GM19035 (cell line): ENCODE measurements at regions not wholly inside any gene's neighbourhood (a gene's known extent, or its start where the extent isn't known, plus 50 kb on each side); places are given as distances from the start of the nearest gene placed in this dataset.

ENCODE experiments used
- ATAC-seq: cut with Tn5 transposase; IDR thresholded peaks from one replicate; pipeline ENCODE4 v1.9.1; 2021; ENCODE audit not compliant: unreplicated experiment

DNA sequence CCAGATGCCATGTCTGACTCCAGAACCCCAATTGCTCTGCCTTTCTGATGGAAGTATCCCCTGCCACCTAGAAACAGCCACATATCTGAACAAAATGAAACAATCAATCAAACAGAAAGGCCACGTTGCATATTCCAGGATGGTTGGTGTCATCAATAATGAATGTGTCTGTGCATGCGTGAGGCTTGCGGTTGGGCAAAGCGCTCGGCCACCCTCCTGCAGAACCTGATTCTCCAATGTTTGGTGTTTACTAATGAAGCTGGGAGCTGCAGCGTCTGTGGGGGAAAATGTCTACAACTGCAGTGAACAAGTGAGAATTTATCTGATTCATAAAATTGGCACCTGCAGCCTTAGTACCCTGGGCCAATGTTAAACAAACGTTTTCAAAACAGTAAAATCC lies 121.2 kb upstream of the ADARB2 start:
- no peak for ATAC-seq

DNA sequence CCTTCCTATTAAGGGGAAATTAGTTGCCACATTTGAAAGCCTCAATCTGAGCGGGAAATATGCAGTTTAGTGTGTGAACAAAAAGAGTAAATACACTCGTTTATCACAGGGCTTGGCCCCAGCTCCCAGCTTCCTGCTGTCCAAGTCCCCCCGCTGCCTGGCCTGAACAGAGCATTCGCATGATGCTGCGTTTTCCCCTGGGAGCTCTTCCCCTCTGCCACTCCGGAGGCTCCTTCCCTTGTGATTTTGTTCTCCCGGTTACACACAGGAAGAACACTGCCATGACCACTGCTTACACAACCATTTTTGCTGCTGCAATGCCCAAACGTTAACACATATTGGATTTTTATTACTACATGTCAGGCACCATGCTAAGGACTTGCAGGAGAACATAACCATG lies 120.7 kb upstream of the ADARB2 start:
- ATAC-seq: no peak

DNA sequence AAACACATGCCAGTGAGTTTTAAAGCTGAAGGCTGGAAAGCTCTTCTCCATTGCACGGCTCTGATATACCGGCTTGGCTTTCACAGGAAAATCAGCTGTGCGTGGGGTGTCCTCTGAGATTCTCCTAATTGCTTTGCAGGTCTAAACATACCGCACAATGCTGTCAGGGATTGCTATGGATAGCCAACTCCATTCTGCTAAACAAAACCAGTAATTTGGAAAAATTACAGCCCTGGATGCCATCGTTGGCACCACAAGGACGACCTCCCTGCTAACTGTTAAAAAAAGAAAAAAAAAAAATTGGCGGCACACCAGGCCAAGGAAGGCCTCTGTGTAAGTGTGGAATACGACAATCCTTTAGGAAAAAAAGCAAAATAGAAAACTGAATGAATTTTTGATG lies 118.6 kb upstream of the ADARB2 start:
- no peak for ATAC-seq

DNA sequence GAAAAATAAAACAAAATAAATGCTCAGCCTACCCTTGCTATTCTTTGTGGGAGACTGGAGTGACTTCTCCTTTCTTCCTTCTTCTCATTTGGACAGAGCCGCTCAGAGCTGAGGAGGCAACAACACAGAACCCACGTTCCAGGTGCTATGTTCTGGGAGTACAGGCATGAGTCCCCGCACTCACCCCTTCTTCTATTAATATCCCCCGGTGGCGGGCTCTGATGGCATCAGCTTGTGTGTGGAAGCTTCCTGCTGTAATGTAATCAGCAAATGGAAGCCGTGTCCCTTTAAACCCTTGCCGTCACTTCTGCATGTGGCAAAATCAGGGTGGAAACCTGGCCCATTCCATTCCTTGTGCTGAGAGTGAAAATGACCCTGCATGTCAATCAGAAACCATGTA lies 116.9 kb upstream of the ADARB2 start:
- ATAC-seq: no peak

DNA sequence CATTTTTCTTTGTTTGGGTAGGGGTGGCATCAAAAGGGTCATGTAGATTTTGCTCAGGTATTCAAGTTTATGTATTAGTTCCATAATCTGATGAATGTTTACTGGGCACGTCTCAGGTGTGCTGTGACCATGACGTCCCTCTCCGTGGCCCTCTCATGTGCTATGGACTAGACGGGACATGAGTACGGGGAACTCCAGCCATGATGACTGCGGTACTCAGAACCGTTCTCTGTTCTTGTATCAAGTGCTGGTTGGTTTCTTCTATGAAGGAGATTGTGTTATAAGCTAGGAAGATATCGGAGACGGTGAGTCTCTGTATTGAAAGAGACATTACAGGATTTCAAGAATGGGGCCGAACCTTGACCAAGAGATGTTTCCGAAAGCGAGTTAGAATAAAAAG lies 116.5 kb upstream of the ADARB2 start:
- no peak for ATAC-seq

DNA sequence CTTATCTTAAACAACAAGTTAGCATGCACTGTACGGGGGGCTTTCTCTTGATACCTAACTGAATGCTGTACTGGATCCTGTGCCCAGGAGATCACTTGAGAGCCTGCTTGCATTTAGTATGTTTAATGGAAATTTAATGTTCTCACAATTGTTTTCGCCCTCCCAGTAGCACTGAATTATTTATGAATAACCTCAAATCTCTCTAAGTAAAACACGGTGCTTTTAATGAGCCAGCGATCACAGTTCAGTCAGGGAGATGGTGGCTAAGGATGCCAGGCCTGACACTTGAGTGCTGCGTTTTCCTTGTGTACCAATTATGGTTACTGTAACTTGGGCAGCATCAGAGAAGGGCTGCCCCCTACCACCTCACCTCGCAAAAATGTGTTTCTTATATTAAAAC lies 115.5 kb upstream of the ADARB2 start:
- no peak for ATAC-seq

DNA sequence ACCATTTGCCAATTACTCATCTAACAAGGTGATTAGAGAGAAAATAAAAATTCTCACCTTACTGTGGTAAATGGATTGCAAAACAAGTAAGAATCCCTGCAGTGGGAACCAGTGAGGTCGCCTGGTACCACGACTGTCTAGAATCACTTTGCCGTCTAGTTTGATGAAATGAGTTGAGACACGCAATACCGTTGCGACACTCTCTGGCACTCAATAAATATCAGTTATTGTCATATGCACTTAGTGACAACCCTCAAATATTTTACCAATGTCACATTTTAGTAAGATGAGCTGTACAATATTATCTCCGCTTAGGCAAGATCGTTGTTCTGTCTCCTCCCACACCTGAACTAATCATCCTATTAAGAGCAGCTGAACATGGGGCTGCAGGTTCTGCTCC lies 114.4 kb upstream of the ADARB2 start:
- no peak for ATAC-seq

DNA sequence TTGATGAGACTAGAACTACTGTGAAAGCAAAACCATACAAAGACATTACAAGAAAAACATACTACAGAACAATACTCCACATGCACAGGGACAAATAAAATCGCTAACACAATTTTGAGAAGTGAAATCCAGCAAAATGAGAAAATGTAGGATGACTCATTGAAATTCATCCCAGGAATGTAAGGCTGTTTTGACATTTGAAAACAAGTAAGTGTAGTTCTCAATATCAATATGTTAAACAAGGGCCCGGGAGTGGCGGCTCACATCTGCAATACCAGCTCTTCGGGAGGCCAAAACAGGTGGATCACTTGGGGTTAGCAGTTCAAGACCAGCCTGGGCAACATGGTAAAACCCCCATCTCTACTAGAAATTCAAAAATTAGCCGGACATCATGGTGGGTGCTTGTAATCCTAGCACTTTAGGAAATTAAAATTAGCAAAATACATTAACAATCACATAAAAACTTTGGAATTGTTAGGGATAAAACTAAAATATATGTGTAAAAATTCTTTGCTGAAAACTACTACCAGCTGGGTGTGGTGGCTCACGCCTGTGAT lies 113.7 kb upstream of the ADARB2 start:
- ATAC-seq: no peak

DNA sequence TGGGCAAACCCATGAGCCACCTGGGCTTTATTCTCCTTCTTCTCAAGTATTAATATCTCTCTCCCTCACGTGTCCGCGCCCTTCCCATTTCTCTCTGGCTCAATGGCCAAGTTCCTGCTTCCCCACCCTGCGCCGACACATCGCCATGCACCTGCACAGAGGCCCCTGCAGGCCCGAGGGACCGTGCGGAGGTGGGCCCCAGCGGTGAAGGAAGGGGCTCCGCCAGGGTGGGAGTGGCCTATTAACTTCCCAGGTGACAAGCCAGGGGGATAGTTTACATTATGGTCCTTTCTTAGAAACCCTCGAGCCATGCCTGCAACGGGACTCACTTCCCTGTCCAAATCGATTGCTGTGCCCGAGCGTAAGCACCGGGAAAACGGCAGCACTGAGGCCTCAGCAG lies 110.0 kb upstream of the ADARB2 start:
- ATAC-seq: no peak

DNA sequence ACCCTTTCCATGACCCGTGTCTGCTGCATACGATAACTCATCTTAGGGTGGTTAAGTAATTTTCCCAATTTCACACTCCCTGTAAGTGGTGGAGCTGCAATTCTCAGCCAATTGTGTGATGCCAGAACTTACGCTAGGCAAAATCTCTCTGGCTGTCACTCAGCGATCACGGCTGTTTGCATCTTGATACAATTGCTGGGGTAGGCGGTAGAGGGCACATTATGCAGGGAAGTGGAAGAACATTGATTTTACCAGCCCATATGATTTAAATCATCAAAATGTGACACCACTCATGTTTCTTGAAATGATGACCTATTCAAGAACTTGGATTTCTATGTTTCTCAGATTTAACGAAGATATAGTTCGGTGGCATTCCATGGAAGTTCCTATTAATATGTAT lies 108.7 kb upstream of the ADARB2 start:
- ATAC-seq: no peak

DNA sequence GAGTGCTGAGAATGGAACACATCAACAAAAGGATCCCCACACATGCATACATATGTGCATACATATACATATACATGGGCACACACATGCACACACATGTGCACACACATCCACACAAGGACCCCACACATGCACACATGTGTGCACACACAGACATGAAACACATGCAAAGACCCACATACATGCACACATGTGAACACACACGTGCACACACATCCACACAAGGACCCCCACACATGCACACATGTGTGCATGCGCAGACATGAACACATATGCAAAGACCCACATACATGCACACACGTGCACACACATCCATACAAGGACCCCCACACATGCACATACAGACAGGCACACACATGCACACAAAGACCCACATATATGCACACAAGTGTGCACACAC lies 104.4 kb upstream of the ADARB2 start:
- no peak for ATAC-seq

DNA sequence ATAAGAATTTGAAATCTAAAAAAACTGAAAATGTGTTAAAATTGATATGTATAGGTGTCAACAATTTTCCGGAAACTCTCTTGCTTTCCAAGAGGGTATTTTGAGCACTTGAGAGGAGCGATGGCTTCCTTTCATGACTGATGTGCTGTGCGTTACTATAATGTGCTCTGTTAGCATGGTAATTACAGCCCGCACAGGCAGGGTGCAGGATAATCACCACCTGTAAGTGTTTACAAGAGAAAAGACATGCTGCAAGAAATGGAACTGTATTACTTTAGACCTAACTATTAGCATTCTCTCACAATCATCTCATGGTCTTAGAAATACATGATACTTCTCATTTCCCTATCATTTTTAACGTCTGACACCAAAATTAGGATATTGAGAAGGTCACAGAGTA lies 92.4 kb upstream of the ADARB2 start:
- ATAC-seq: no peak

DNA sequence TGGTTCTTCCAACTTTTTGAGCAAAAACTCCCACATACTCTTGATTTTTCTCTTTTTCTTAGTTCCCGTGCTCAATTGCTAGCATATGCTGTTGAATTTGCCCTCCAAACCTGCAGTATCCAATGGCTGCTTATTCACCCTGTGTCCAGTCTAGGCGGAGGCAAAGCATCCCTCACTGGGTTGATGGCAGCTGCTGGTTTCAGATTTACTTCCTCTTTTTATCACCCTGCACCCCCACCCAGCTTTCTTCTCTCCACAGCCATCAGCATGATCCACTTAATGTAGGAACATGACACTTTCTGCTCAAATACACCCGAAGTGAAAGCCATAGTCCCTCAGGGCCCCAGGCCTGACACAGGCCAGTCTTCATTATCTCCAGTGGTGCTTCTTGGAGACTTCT lies 87.6 kb upstream of the ADARB2 start:
- no peak for ATAC-seq

DNA sequence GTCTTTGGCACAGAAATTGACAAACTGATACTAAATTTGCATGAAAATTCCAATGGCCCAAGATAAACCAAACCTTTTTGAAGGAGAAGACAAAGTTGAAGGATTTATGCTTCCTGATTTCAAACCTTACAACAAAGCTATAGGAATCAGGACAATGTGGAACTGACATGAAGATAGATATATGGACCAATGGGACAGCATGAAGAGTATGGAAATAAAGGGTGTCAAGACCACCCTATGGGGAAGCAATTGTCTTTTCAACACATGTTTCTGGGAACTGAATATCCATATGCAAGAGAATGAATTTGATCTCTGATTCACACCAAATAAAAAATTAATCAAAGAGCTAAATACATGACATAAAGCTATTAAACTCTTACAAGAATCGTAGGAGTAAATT lies 77.2 kb upstream of the ADARB2 start:
- no peak for ATAC-seq

DNA sequence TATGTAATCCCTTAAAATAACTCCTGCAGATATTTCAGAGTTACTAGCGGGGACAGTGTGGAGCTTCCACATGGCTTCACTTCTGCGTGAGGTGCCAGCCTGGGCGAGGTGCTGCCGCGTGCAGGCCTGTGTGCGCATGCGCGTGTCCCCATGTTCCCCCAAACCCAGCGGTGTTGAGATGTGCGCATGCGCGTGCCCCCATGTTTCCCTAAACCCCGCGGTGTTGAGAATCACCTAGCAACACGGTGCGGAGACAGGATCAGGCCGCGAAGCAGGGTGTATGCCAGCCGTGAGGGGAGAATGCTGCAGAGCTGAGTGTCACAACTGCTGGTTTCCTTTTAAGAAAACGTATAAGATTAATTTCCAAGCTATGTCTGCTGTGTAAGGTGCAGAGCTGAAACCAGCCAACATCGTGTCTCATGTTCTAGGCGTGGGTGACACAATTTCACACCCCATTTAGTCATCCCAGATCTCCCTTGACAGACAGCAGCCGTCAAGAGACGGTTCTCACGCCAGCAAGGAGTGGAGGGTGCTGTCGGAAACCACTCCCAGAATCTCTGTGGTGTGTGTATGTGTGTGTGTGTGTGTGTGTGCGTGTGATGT lies 71.9 kb upstream of the ADARB2 start:
- no peak for ATAC-seq

DNA sequence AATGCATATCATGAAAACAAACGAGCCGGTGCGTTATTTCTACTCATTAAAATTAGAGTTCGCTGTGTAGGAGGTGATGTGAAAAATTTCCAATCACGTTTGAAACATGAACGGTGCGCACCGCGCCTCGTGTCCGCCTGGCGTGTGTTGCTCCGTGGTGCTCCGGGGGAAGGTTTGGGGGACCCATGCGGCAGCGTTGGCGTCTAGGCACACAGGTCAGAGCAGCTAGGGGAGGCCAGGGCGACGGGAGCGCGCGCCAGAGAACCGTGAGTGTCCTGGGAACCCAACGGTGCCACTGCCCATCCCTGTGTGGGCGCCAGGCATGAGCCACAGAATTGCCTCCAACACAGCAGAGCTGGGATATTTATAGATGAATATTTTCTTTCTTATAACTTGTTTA lies 70.6 kb upstream of the ADARB2 start:
- ATAC-seq: no peak

DNA sequence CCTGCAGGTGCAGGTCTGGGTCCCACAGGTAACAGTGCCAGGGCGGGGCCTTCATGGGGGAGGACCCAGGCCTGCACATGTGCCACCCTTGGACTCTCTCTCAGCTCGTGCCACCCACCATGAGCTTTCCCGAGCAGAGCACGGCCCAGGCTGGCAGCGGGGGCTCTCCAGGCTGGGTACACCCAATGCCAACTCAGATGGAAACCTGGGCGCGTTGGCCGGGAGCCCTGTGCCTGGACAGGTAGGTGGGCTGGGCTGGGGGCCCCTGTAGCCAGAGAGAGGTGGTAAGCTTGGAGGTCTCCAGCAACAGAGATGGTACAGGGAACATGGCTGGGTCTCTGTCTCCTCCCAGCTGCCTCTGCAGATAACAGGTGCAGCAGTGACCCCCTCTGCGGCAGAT lies 69.9 kb upstream of the ADARB2 start:
- ATAC-seq: no peak

DNA sequence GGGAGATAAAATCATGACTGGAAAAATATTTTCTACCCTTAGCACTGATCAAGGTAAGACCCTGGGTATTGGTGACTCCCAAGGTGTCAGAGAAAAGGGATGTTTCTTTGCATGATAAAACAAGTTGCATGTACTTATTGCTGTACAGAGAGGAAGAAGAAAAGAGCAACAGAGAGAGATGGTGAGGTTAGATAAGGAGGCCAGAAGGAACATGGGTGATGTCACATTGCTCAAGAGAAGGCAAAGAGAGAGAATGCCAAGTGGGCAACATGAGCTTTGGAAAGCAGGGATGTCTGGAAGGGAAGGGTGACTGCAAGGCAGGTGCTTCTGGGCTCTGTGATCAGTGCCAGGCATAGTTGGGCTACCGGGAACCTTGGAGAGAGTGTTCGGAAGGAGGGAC lies 65.1 kb upstream of the ADARB2 start:
- no peak for ATAC-seq

DNA sequence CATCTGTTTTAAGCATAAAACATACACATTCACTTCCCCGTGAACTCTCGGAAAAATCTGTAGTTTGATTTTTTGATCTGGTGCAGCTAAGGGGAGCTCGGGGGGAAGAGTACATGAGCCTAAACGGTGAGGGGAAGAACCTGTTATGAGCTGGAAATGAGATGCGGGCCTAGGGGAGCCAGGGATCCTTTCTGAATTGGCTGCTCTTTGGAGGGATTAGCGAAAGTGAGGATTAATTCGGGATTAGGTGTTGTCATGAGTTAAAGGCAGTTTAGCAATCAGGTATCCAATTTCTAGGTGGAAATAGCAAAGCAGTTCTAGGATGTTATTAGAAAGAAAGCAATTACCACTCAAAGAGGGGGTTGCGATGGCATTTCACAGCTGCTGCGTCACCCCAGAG lies 51.1 kb upstream of the ADARB2 start:
- no peak for ATAC-seq
